ENCODE measurements at regions not wholly inside any gene's neighbourhood (a gene's known extent, or its start where the extent isn't known, plus 50 kb on each side); places are given as distances from the start of the nearest gene placed in this dataset.

GRCh38 chr4:10276152-10276551, 159.6 kb upstream of the WDR1 start:
- DNase-seq (ENCODE audit: low read depth) = no peak
- H3K4me3 ChIP-seq (ENCODE audit: low read length) = no peak overlapping the region
- no peak for TF ChIP-seq CTCF (IDR thresholded peaks at IDR 0.05; ENCODE audit: insufficient read depth, low read depth, low read length, missing control alignments)

DNA sequence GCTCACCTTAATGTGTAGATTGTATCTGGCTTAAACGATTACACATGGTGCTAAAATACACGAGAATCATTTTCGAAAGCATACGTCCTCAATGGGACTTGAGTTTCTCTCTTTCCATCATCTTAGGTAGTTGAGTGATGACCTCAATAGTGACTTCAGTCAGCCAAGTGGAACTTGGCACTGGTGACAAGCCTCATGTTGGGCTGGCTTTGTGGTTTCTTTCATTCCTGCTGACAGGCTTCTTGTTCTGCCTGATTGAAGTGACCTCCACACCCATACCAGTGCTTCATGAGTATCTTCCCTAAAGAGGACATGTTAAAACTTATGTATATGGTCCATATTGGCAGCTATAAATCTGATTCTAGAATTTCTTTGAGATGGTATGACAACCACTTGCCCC, 159.1 kb upstream of the WDR1 start:
- no peak for DNase-seq (ENCODE audit: low read depth)
- TF ChIP-seq CTCF (IDR thresholded peaks at IDR 0.05; ENCODE audit: insufficient read depth, low read depth, low read length, missing control alignments) = no peak
- no peak overlapping the region for H3K4me3 ChIP-seq (ENCODE audit: low read length)

GRCh38 chr4:10273030-10273429, 156.4 kb upstream of the WDR1 start:
- TF ChIP-seq CTCF (IDR thresholded peaks at IDR 0.05; ENCODE audit: insufficient read depth, low read depth, low read length, missing control alignments) = no peak
- peak; percentile 44 for DNase-seq (ENCODE audit: low read depth)
- no peak overlapping the region for H3K4me3 ChIP-seq (ENCODE audit: low read length)

DNA sequence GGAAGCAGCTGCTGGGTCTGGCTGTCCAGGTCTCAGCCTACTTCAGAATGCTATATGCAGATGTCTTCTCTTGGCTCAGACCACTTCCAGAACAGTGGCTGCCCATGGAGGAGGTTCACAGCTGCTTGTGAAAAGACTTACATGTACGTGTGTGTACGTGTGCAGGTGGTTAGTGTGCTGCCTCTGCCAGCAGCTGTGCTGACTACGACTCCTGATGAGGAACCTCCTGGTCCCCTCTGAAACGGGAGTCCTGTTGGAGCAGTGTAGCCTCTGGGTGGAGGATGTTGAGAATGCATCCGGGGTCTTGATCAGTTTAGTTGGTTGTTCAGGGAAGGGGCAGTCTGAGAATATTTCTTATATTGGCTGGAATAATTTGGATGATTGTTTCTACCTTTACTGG, 155.9 kb upstream of the WDR1 start:
- DNase-seq (ENCODE audit: low read depth) = no peak
- TF ChIP-seq CTCF (IDR thresholded peaks at IDR 0.05; ENCODE audit: insufficient read depth, low read depth, low read length, missing control alignments) = no peak
- H3K4me3 ChIP-seq (ENCODE audit: low read length) = no peak overlapping the region

DNA sequence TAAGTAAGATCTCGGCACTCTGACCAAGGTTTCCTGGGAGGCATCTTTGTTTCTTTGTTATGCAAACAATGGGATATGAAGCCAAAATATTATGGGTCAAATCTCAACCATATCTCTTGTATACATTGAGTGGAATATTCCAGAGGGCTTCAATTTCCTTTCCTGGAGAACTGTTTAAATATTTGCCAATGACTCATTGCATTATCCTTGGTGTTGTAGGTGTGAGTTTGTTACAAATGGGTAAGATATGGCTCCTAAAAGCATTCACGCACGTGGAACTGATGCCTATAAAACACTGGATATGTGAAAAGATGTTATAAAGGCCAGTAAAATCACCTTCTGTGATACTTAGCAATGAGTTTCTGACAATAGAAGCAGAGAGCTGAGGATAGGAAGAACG, 150.5 kb upstream of the WDR1 start:
- no peak overlapping the region for H3K4me3 ChIP-seq (ENCODE audit: low read length)
- TF ChIP-seq CTCF (IDR thresholded peaks at IDR 0.05; ENCODE audit: insufficient read depth, low read depth, low read length, missing control alignments) = no peak
- DNase-seq (ENCODE audit: low read depth) = peak; percentile 28

DNA sequence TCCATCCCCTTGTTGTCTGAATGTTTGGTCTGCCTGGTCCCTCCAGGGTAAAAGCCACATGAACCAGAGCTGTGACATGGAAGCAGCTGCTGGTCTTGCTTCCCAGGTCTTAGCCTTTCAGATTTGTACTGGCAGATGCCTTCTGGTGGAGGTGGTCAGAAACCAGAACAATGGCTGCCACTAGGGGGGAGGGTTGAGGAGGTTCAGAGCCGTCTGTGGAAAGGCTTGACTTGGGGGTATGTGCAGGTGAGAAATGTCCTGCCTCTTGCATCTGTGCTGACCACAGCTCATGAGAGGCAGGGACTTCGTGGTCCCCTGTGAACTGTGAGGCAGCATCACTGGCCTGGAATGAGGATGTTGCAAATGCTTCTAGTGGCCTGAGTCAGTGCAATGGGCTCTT, 144.2 kb upstream of the WDR1 start:
- DNase-seq (ENCODE audit: low read depth) = peak; percentile 10
- H3K4me3 ChIP-seq (ENCODE audit: low read length) = no peak overlapping the region
- TF ChIP-seq CTCF (IDR thresholded peaks at IDR 0.05; ENCODE audit: insufficient read depth, low read depth, low read length, missing control alignments) = no peak

- no peak overlapping the region for H3K4me3 ChIP-seq (ENCODE audit: low read length)
- peak; percentile 38 for DNase-seq (ENCODE audit: low read depth)
- TF ChIP-seq CTCF (IDR thresholded peaks at IDR 0.05; ENCODE audit: insufficient read depth, low read depth, low read length, missing control alignments) = no peak
Measured at GRCh38 chr4:10259976-10260375, 143.4 kb upstream of the WDR1 start.
